Endodermal cell (in vitro differentiated cells): ENCODE measurements at regions not wholly inside any gene's neighbourhood (a gene's known extent, or its start where the extent isn't known, plus 50 kb on each side); places are given as distances from the start of the nearest gene placed in this dataset.

Source experiments
- DNase-seq: peaks from one replicate; pipeline ENCODE4 v3.0.0-alpha.2; 2017
- H3K27ac ChIP-seq: 2 replicates; pipeline ENCODE4 v1.5.1; 2013; ENCODE audit warnings: mild to moderate bottlenecking, low read depth, low read length, moderate library complexity
- H3K27me3 ChIP-seq: 2 replicates; pipeline ENCODE4 v1.6.1; 2013; ENCODE audit warnings: mild to moderate bottlenecking, low read length, moderate library complexity; ENCODE audit not compliant: insufficient read depth, control insufficient read depth, poor library complexity, severe bottlenecking
- H3K36me3 ChIP-seq: 2 replicates; pipeline ENCODE4 v1.7.0; 2013; ENCODE audit warnings: mild to moderate bottlenecking, low read length, moderate library complexity; ENCODE audit not compliant: control insufficient read depth, insufficient read depth
- H3K4me1 ChIP-seq: one replicate; pipeline ENCODE4 v1.7.0; 2013; ENCODE audit warnings: low read length; ENCODE audit not compliant: control insufficient read depth, insufficient read depth
- H3K4me3 ChIP-seq: 2 replicates; pipeline ENCODE4 v1.5.1; 2013; ENCODE audit warnings: mild to moderate bottlenecking, low read length, moderate library complexity
- H3K9ac ChIP-seq: 2 replicates; pipeline ENCODE4 v1.6.1; 2013; ENCODE audit warnings: mild to moderate bottlenecking, low read length, moderate library complexity; ENCODE audit not compliant: poor library complexity, severe bottlenecking; ENCODE audit errors: extremely low read depth
- H3K9me3 ChIP-seq: 2 replicates; pipeline ENCODE4 v1.6.1; 2013; ENCODE audit warnings: mild to moderate bottlenecking, low read length, moderate library complexity; ENCODE audit not compliant: control insufficient read depth
- H3K27ac Mint-ChIP-seq: 2 replicates; pipeline ENCODE4 v1.8.0; 2020; ENCODE audit warnings: mixed read lengths
- H3K27me3 Mint-ChIP-seq: 2 replicates; pipeline ENCODE4 v1.8.0; 2021; ENCODE audit warnings: mild to moderate bottlenecking, mixed read lengths; ENCODE audit not compliant: insufficient read depth
- H3K36me3 Mint-ChIP-seq: 2 replicates; pipeline ENCODE4 v1.8.0; 2020; ENCODE audit warnings: low read depth, mixed read lengths
- H3K4me1 Mint-ChIP-seq: 2 replicates; pipeline ENCODE4 v1.8.0; 2020; ENCODE audit warnings: mixed read lengths
- H3K4me3 Mint-ChIP-seq: 2 replicates; pipeline ENCODE4 v1.8.0; 2020; ENCODE audit warnings: mild to moderate bottlenecking, moderate library complexity, mixed read lengths
- H3K9me3 Mint-ChIP-seq: 2 replicates; pipeline ENCODE4 v1.8.0; 2020; ENCODE audit warnings: mild to moderate bottlenecking, mixed read lengths
- CTCF ChIP-seq: fragments of 200-600 bp; sonication (generic); conservative IDR thresholded peaks from 2 replicates; pipeline ENCODE4 v1.5.0; 2021; ENCODE audit warnings: antibody characterized with exemption, mild to moderate bottlenecking
- WGBS, 2 experiments: methylation state at CpG; one replicate each; pipeline versions ENCODE4 v1.1.5 to v1.1.7; 2013; ENCODE audit warnings: missing lambda C conversion rate in 2 of 2, mixed read lengths in 1 of 2; ENCODE audit not compliant: insufficient coverage in 1 of 2, insufficient read length in 1 of 2; 5-methylcytosine and 5-hydroxymethylcytosine counted together

DNA sequence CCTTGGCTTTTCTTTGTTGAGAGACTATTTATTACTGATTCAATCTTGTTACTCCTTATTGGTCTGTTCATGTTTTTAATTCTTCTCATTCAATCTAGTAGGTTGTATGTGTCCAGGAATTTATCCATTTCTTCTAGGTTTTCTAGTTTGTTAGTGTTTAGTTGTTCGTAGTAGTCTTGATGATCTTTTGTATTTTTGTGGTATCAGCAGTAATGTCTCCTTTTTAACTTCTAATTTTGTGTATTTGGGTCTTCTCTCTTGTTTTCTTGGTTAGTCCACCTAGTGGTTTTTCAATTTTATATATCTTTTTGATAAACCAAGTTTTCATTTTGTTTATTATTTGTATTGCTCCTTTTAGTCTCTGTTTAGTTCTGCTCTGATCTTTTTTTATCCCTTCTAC is 546.9 kb upstream of the TPK1 start:
- no peak overlapping the region for H3K27ac Mint-ChIP-seq

DNA sequence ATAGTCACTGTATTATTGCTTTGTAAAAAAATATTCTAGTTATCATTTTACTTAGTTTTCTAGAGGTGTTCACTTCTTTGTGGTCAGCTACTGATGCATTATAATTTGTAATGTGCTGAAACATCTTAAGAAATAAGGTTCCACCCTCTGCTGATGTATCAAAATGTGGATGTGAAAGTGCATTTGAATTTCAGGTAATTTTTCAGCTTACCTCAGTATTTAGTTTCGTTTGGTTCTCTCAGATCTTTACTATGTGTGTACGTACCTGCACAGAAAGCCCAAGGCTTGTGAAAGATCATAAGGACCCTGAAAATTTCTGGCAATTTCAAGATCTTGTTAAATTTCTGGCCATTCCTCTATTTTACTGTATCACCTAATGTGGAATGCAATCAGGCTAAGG is 542.3 kb upstream of the TPK1 start:
- Histone ChIP-seq H3K36me3 (no peaks in the 10 kb centered on the region), H3K9ac (no peak overlapping the region), H3K27ac (no peak overlapping the region), H3K4me3 (no peak overlapping the region), H3K9me3 (no peaks in the 10 kb centered on the region), H3K4me1 (no peaks in the 10 kb centered on the region), H3K27me3 (no peaks in the 10 kb centered on the region)
- H3K9me3 Mint-ChIP-seq = no peaks in the 10 kb centered on the region
- H3K4me1 Mint-ChIP-seq = no peaks in the 10 kb centered on the region
- H3K27ac Mint-ChIP-seq = no peak overlapping the region
- TF ChIP-seq CTCF = no peak
- H3K4me3 Mint-ChIP-seq = no peak overlapping the region
- no peaks in the 10 kb centered on the region for H3K36me3 Mint-ChIP-seq
- 87 to 93% methylated on average over 2 of the region's 2 CpGs for WGBS, 2 experiments
- H3K27me3 Mint-ChIP-seq = no peaks in the 10 kb centered on the region
- no peak for DNase-seq

More for the DNA sequence above, 546.9 kb upstream of the TPK1 start:
- no peaks in the 10 kb centered on the region for H3K4me1 ChIP-seq
- Mint-ChIP-seq H3K4me3 (no peak overlapping the region), H3K36me3 (no peaks in the 10 kb centered on the region), H3K9me3 (peaks cover 3% of the 10 kb centered on the region), H3K27me3 (no peaks in the 10 kb centered on the region), H3K4me1 (no peaks in the 10 kb centered on the region)
- no peak for DNase-seq
- H3K9me3 ChIP-seq = no peaks in the 10 kb centered on the region
- no peak overlapping the region for H3K4me3 ChIP-seq
- H3K27ac ChIP-seq = no peak overlapping the region
- H3K9ac ChIP-seq = no peak overlapping the region
- H3K36me3 ChIP-seq = no peaks in the 10 kb centered on the region
- 83 to 86% methylated on average over 1 of the region's 1 CpG for WGBS, 2 experiments
- no peak for TF ChIP-seq CTCF
- no peaks in the 10 kb centered on the region for H3K27me3 ChIP-seq

GRCh38 chr7:145360511-145361100 is 524.8 kb upstream of the TPK1 start:
- TF ChIP-seq CTCF = no peak
- WGBS, 2 experiments = 95 to 98% methylated on average over 27 to 47 of the region's 47 CpGs
- H3K27ac ChIP-seq = no peak overlapping the region
- no peaks in the 10 kb centered on the region for H3K36me3 ChIP-seq
- Mint-ChIP-seq H3K4me3 (no peak overlapping the region), H3K27me3 (no peaks in the 10 kb centered on the region), H3K36me3 (no peaks in the 10 kb centered on the region), H3K9me3 (peaks cover 12% of the 10 kb centered on the region), H3K4me1 (no peaks in the 10 kb centered on the region), H3K27ac (no peak overlapping the region)
- no peak overlapping the region for H3K4me3 ChIP-seq
- no peaks in the 10 kb centered on the region for H3K9me3 ChIP-seq
- DNase-seq = no peak
- H3K4me1 ChIP-seq = no peaks in the 10 kb centered on the region
- H3K27me3 ChIP-seq = no peaks in the 10 kb centered on the region
- H3K9ac ChIP-seq = no peak overlapping the region
